Bronchial epithelial cell (primary cell): ENCODE measurements at regions not wholly inside any gene's neighbourhood (a gene's known extent, or its start where the extent isn't known, plus 50 kb on each side); places are given as distances from the start of the nearest gene placed in this dataset.

Experiments used
- DNase-seq: peaks from one replicate; pipeline ENCODE4 v3.0.0-alpha.2; 2010; ENCODE audit warnings: low read depth
- FAIRE-seq: peaks from 2 replicates; lab custom pipeline; 2011; peaks lifted over from hg19 to GRCh38; lab: Jason Lieb, UNC
- H3K27me3 ChIP-seq: 2 replicates; pipeline ENCODE4 v1.5.1; 2011; ENCODE audit warnings: low read length; ENCODE audit not compliant: control insufficient read depth, insufficient read depth
- H3K36me3 ChIP-seq: 2 replicates; pipeline ENCODE4 v1.5.1; 2011; ENCODE audit warnings: low read length; ENCODE audit not compliant: control insufficient read depth, insufficient read depth
- H3K4me3 ChIP-seq: 2 replicates; pipeline ENCODE4 v1.5.1; 2011; ENCODE audit warnings: mild to moderate bottlenecking, low read depth, low read length, control low read depth
- TF ChIP-seq, protein P1 (sequence below): IDR thresholded peaks from 2 replicates; pipeline ENCODE4 v1.5.1; 2011; ENCODE audit warnings: mild to moderate bottlenecking, moderate library complexity, low read length, control low read depth, inconsistent platforms; ENCODE audit not compliant: insufficient read depth, severe bottlenecking

GRCh38 chr2:186399082-186399644 lies 86.9 kb upstream of the ZC3H15 start:
- TF ChIP-seq, protein P1, sequence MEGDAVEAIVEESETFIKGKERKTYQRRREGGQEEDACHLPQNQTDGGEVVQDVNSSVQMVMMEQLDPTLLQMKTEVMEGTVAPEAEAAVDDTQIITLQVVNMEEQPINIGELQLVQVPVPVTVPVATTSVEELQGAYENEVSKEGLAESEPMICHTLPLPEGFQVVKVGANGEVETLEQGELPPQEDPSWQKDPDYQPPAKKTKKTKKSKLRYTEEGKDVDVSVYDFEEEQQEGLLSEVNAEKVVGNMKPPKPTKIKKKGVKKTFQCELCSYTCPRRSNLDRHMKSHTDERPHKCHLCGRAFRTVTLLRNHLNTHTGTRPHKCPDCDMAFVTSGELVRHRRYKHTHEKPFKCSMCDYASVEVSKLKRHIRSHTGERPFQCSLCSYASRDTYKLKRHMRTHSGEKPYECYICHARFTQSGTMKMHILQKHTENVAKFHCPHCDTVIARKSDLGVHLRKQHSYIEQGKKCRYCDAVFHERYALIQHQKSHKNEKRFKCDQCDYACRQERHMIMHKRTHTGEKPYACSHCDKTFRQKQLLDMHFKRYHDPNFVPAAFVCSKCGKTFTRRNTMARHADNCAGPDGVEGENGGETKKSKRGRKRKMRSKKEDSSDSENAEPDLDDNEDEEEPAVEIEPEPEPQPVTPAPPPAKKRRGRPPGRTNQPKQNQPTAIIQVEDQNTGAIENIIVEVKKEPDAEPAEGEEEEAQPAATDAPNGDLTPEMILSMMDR = no peak
- Histone ChIP-seq H3K4me3 (no peak overlapping the region), H3K27me3 (no peaks in the 10 kb centered on the region), H3K36me3 (no peaks in the 10 kb centered on the region)
- no peak for DNase-seq
- no peak for FAIRE-seq

- no peak overlapping the region for H3K4me3 ChIP-seq
- DNase-seq (no peak), FAIRE-seq (no peak)
- H3K36me3 ChIP-seq = no peaks in the 10 kb centered on the region
- no peaks in the 10 kb centered on the region for H3K27me3 ChIP-seq
- TF ChIP-seq, protein P1 = no peak
Observed at GRCh38 chr2:186405842-186406241, 80.2 kb upstream of the ZC3H15 start.

- H3K4me3 ChIP-seq = no peak overlapping the region
- DNase-seq (no peak), FAIRE-seq (no peak)
- H3K27me3 ChIP-seq = no peaks in the 10 kb centered on the region
- TF ChIP-seq, protein P1 = no peak
- no peaks in the 10 kb centered on the region for H3K36me3 ChIP-seq
Observed at GRCh38 chr2:186407611-186408010, 78.4 kb upstream of the ZC3H15 start.

- DNase-seq = no peak
- FAIRE-seq = no peak
- TF ChIP-seq, protein P1 = no peak
- Histone ChIP-seq H3K27me3 (no peaks in the 10 kb centered on the region), H3K4me3 (no peak overlapping the region), H3K36me3 (no peaks in the 10 kb centered on the region)
Observed at GRCh38 chr2:186410802-186411201, 75.3 kb upstream of the ZC3H15 start.

DNA sequence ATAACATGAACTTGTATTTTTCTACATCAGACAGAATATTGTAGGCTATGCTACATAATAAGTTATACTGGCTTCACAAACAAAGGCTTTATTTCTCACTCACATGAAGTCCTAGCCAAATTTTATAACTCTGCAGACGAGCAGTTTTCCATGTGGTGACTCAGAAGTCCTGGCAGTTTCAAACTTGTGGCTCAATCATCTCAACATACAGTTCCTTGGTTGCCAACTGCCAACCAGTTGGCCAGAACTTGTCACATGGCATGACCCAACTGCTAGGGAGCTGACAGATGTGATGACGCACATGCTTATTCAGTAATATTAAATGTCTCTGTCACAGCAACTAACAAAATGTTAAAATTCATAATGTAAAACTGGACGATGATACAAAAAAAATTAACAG lies 63.8 kb upstream of the ZC3H15 start:
- FAIRE-seq = peak; percentile 94

More for the DNA sequence above, 63.8 kb upstream of the ZC3H15 start:
- Histone ChIP-seq H3K4me3 (no peak overlapping the region), H3K27me3 (no peaks in the 10 kb centered on the region), H3K36me3 (no peaks in the 10 kb centered on the region)
- TF ChIP-seq, protein P1 = no peak
- DNase-seq = peak; percentile 98
